ENCODE measurements at regions not wholly inside any gene's neighbourhood (a gene's known extent, or its start where the extent isn't known, plus 50 kb on each side); places are given as distances from the start of the nearest gene placed in this dataset.

- H3K9me3 ChIP-seq (ENCODE audit: control insufficient read depth, low read length) = no peaks in the 10 kb centered on the region
- no peak overlapping the region for H3K4me3 ChIP-seq (ENCODE audit: insufficient read depth, low read depth, low read length)
- 87% methylated on average over 7 of the region's 7 CpGs for WGBS, 2 experiments
- H3K27me3 ChIP-seq (ENCODE audit: control insufficient read depth, insufficient read depth, low read length, poor library complexity, severe bottlenecking) = no peaks in the 10 kb centered on the region
- H3K36me3 ChIP-seq (ENCODE audit: control insufficient read depth, insufficient read depth, low read length) = no peaks in the 10 kb centered on the region
- no peak overlapping the region for H3K27ac ChIP-seq (ENCODE audit: insufficient read depth, low read depth, low read length, poor library complexity, severe bottlenecking)
- peaks cover 3% of the 10 kb centered on the region for H3K4me1 ChIP-seq (ENCODE audit: control insufficient read depth, insufficient read depth, low read length)
Observed at GRCh38 chr19:30090963-30091362, 148.9 kb downstream of the URI1 start.

- H3K9me3 ChIP-seq (ENCODE audit: control insufficient read depth, low read length) = no peaks in the 10 kb centered on the region
- H3K27ac ChIP-seq (ENCODE audit: insufficient read depth, low read depth, low read length, poor library complexity, severe bottlenecking) = no peak overlapping the region
- no peaks in the 10 kb centered on the region for H3K27me3 ChIP-seq (ENCODE audit: control insufficient read depth, insufficient read depth, low read length, poor library complexity, severe bottlenecking)
- no peaks in the 10 kb centered on the region for H3K36me3 ChIP-seq (ENCODE audit: control insufficient read depth, insufficient read depth, low read length)
- H3K4me3 ChIP-seq (ENCODE audit: insufficient read depth, low read depth, low read length) = no peak overlapping the region
- H3K4me1 ChIP-seq (ENCODE audit: control insufficient read depth, insufficient read depth, low read length) = peaks cover 3% of the 10 kb centered on the region
- 95 to 96% methylated on average over 10 of the region's 10 CpGs for WGBS, 2 experiments
Observed at GRCh38 chr19:30091456-30091855, 149.4 kb downstream of the URI1 start.

- H3K4me3 ChIP-seq (ENCODE audit: insufficient read depth, low read depth, low read length) = no peak overlapping the region
- no peak overlapping the region for H3K27ac ChIP-seq (ENCODE audit: insufficient read depth, low read depth, low read length, poor library complexity, severe bottlenecking)
- H3K36me3 ChIP-seq (ENCODE audit: control insufficient read depth, insufficient read depth, low read length) = no peaks in the 10 kb centered on the region
- H3K9me3 ChIP-seq (ENCODE audit: control insufficient read depth, low read length) = no peaks in the 10 kb centered on the region
- H3K4me1 ChIP-seq (ENCODE audit: control insufficient read depth, insufficient read depth, low read length) = peaks cover 3% of the 10 kb centered on the region
- 94 to 96% methylated on average over 3 of the region's 3 CpGs for WGBS, 2 experiments
- H3K27me3 ChIP-seq (ENCODE audit: control insufficient read depth, insufficient read depth, low read length, poor library complexity, severe bottlenecking) = no peaks in the 10 kb centered on the region
Observed at GRCh38 chr19:30091856-30092255, 149.8 kb downstream of the URI1 start.

GRCh38 chr19:30092721-30093569 is 150.9 kb downstream of the URI1 start:
- Histone ChIP-seq H3K4me3 (ENCODE audit: insufficient read depth, low read depth, low read length) (no peak overlapping the region), H3K4me1 (ENCODE audit: control insufficient read depth, insufficient read depth, low read length) (peaks cover 3% of the 10 kb centered on the region), H3K27ac (ENCODE audit: insufficient read depth, low read depth, low read length, poor library complexity, severe bottlenecking) (no peak overlapping the region), H3K27me3 (ENCODE audit: control insufficient read depth, insufficient read depth, low read length, poor library complexity, severe bottlenecking) (no peaks in the 10 kb centered on the region), H3K36me3 (ENCODE audit: control insufficient read depth, insufficient read depth, low read length) (no peaks in the 10 kb centered on the region), H3K9me3 (ENCODE audit: control insufficient read depth, low read length) (no peaks in the 10 kb centered on the region)
- 89 to 94% methylated on average over 14 of the region's 14 CpGs for WGBS, 2 experiments

GRCh38 chr19:30093966-30094755 is 152.1 kb downstream of the URI1 start:
- H3K36me3 ChIP-seq (ENCODE audit: control insufficient read depth, insufficient read depth, low read length) = no peaks in the 10 kb centered on the region
- no peaks in the 10 kb centered on the region for H3K27me3 ChIP-seq (ENCODE audit: control insufficient read depth, insufficient read depth, low read length, poor library complexity, severe bottlenecking)
- WGBS, 2 experiments = 92 to 95% methylated on average over 9 of the region's 9 CpGs
- no peaks in the 10 kb centered on the region for H3K9me3 ChIP-seq (ENCODE audit: control insufficient read depth, low read length)
- H3K4me3 ChIP-seq (ENCODE audit: insufficient read depth, low read depth, low read length) = no peak overlapping the region
- H3K4me1 ChIP-seq (ENCODE audit: control insufficient read depth, insufficient read depth, low read length) = peaks cover 3% of the 10 kb centered on the region
- no peak overlapping the region for H3K27ac ChIP-seq (ENCODE audit: insufficient read depth, low read depth, low read length, poor library complexity, severe bottlenecking)

- H3K27me3 ChIP-seq (ENCODE audit: control insufficient read depth, insufficient read depth, low read length, poor library complexity, severe bottlenecking) = no peaks in the 10 kb centered on the region
- H3K4me3 ChIP-seq (ENCODE audit: insufficient read depth, low read depth, low read length) = no peak overlapping the region
- WGBS, 2 experiments = 88 to 94% methylated on average over 3 of the region's 3 CpGs
Observed at GRCh38 chr19:30094756-30095140, 152.7 kb downstream of the URI1 start.

GRCh38 chr19:30095171-30095570 is 153.1 kb downstream of the URI1 start:
- Histone ChIP-seq H3K4me3 (ENCODE audit: insufficient read depth, low read depth, low read length) (no peak overlapping the region), H3K9me3 (ENCODE audit: control insufficient read depth, low read length) (no peaks in the 10 kb centered on the region), H3K27ac (ENCODE audit: insufficient read depth, low read depth, low read length, poor library complexity, severe bottlenecking) (no peak overlapping the region), H3K36me3 (ENCODE audit: control insufficient read depth, insufficient read depth, low read length) (no peaks in the 10 kb centered on the region), H3K27me3 (ENCODE audit: control insufficient read depth, insufficient read depth, low read length, poor library complexity, severe bottlenecking) (no peaks in the 10 kb centered on the region), H3K4me1 (ENCODE audit: control insufficient read depth, insufficient read depth, low read length) (peaks cover 3% of the 10 kb centered on the region)
- 91 to 92% methylated on average over 3 of the region's 3 CpGs for WGBS, 2 experiments

More at GRCh38 chr19:30094756-30095140, 152.7 kb downstream of the URI1 start:
- no peaks in the 10 kb centered on the region for H3K9me3 ChIP-seq (ENCODE audit: control insufficient read depth, low read length)
- peaks cover 3% of the 10 kb centered on the region for H3K4me1 ChIP-seq (ENCODE audit: control insufficient read depth, insufficient read depth, low read length)
- no peaks in the 10 kb centered on the region for H3K36me3 ChIP-seq (ENCODE audit: control insufficient read depth, insufficient read depth, low read length)
- H3K27ac ChIP-seq (ENCODE audit: insufficient read depth, low read depth, low read length, poor library complexity, severe bottlenecking) = no peak overlapping the region

- Histone ChIP-seq H3K9me3 (ENCODE audit: control insufficient read depth, low read length) (no peaks in the 10 kb centered on the region), H3K27ac (ENCODE audit: insufficient read depth, low read depth, low read length, poor library complexity, severe bottlenecking) (no peak overlapping the region), H3K36me3 (ENCODE audit: control insufficient read depth, insufficient read depth, low read length) (no peaks in the 10 kb centered on the region), H3K4me1 (ENCODE audit: control insufficient read depth, insufficient read depth, low read length) (peaks cover 3% of the 10 kb centered on the region), H3K4me3 (ENCODE audit: insufficient read depth, low read depth, low read length) (no peak overlapping the region), H3K27me3 (ENCODE audit: control insufficient read depth, insufficient read depth, low read length, poor library complexity, severe bottlenecking) (no peaks in the 10 kb centered on the region)
- WGBS, 2 experiments = 93 to 94% methylated on average over 19 of the region's 19 CpGs
Observed at GRCh38 chr19:30096596-30097370, 154.7 kb downstream of the URI1 start.

GRCh38 chr19:30097746-30098280 is 155.8 kb downstream of the URI1 start:
- H3K9me3 ChIP-seq (ENCODE audit: control insufficient read depth, low read length) = no peaks in the 10 kb centered on the region
- no peak overlapping the region for H3K4me3 ChIP-seq (ENCODE audit: insufficient read depth, low read depth, low read length)
- peaks cover 3% of the 10 kb centered on the region for H3K4me1 ChIP-seq (ENCODE audit: control insufficient read depth, insufficient read depth, low read length)
- WGBS, 2 experiments = 92 to 95% methylated on average over 9 of the region's 9 CpGs
- H3K36me3 ChIP-seq (ENCODE audit: control insufficient read depth, insufficient read depth, low read length) = no peaks in the 10 kb centered on the region
- no peaks in the 10 kb centered on the region for H3K27me3 ChIP-seq (ENCODE audit: control insufficient read depth, insufficient read depth, low read length, poor library complexity, severe bottlenecking)
- H3K27ac ChIP-seq (ENCODE audit: insufficient read depth, low read depth, low read length, poor library complexity, severe bottlenecking) = no peak overlapping the region

Data from ectodermal cell (in vitro differentiated cells).